ENCODE measurements at regions not wholly inside any gene's neighbourhood (a gene's known extent, or its start where the extent isn't known, plus 50 kb on each side); places are given as distances from the start of the nearest gene placed in this dataset.

- Histone ChIP-seq H3K36me3 (ENCODE audit: low read length) (no peaks in the 10 kb centered on the region), H3K4me3 (ENCODE audit: insufficient read depth, low read length, poor library complexity, severe bottlenecking) (no peak overlapping the region), H3K79me2 (ENCODE audit: insufficient read depth, low read length) (no peaks in the 10 kb centered on the region)
Measured at GRCh38 chr10:85464336-85464735, 902.3 kb downstream of the GRID1 start.

DNA sequence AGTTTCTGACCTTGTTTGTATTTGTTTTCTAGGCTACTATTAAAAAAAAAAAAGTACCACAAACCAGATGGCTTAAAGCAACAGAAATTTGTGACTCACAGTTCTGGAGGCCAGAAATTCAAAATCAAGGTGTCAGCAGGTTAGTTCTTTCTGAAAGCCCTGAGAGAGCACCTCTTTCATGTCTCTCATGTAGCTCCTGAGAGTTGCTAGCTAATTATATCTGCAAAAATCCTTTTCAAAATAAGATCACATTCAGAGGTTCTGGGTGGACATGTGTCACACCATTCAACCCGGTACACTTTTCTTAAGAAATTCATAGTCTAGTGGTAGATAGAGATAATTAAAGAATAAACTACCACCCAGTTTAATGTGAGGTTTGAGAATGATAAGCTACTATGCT lies 888.6 kb downstream of the GRID1 start:
- no peaks in the 10 kb centered on the region for H3K9me3 ChIP-seq (ENCODE audit: insufficient read depth, low read length)
- no peaks in the 10 kb centered on the region for H3K9me2 ChIP-seq (replicated peaks; ENCODE audit: insufficient read depth, low read length)
- H3K27ac ChIP-seq (ENCODE audit: low read depth, low read length), result no peak overlapping the region
- TF ChIP-seq CTCF (IDR thresholded peaks at IDR 0.05; ENCODE audit: insufficient read depth, low read length, poor library complexity, severe bottlenecking) (no peak), EZH2phosphoT487 (conservative IDR thresholded peaks at IDR 0.05; ENCODE audit: low read length) (no peak)
- no peaks in the 10 kb centered on the region for H3K27me3 ChIP-seq (ENCODE audit: low read length)
- H3K79me2 ChIP-seq (ENCODE audit: insufficient read depth, low read length), result no peaks in the 10 kb centered on the region
- no peaks in the 10 kb centered on the region for H3K36me3 ChIP-seq (ENCODE audit: low read length)
- no peaks in the 10 kb centered on the region for H4K20me1 ChIP-seq (ENCODE audit: low read depth, low read length)
- H3K4me3 ChIP-seq (ENCODE audit: insufficient read depth, low read length, poor library complexity, severe bottlenecking), result no peak overlapping the region
- no peaks in the 10 kb centered on the region for H3F3A ChIP-seq (ENCODE audit: insufficient read depth)
- H3K4me2 ChIP-seq (ENCODE audit: low read depth, low read length, poor library complexity, severe bottlenecking), result no peak overlapping the region
- H2AFZ ChIP-seq (ENCODE audit: low read depth, low read length, severe bottlenecking), result no peak overlapping the region
- no peak overlapping the region for H3K9ac ChIP-seq (ENCODE audit: low read length)

More at GRCh38 chr10:85464336-85464735, 902.3 kb downstream of the GRID1 start:
- no peaks in the 10 kb centered on the region for H3K9me3 ChIP-seq (ENCODE audit: insufficient read depth, low read length)
- TF ChIP-seq EZH2phosphoT487 (conservative IDR thresholded peaks at IDR 0.05; ENCODE audit: low read length), result no peak
- no peak for TF ChIP-seq CTCF (IDR thresholded peaks at IDR 0.05; ENCODE audit: insufficient read depth, low read length, poor library complexity, severe bottlenecking)
- H3K27ac ChIP-seq (ENCODE audit: low read depth, low read length), result no peak overlapping the region
- no peaks in the 10 kb centered on the region for H3K9me2 ChIP-seq (replicated peaks; ENCODE audit: insufficient read depth, low read length)
- no peaks in the 10 kb centered on the region for H3K27me3 ChIP-seq (ENCODE audit: low read length)
- H4K20me1 ChIP-seq (ENCODE audit: low read depth, low read length), result no peaks in the 10 kb centered on the region
- no peak overlapping the region for H3K4me2 ChIP-seq (ENCODE audit: low read depth, low read length, poor library complexity, severe bottlenecking)
- no peaks in the 10 kb centered on the region for H3F3A ChIP-seq (ENCODE audit: insufficient read depth)
- no peak overlapping the region for H2AFZ ChIP-seq (ENCODE audit: low read depth, low read length, severe bottlenecking)
- no peak overlapping the region for H3K9ac ChIP-seq (ENCODE audit: low read length)

DNA sequence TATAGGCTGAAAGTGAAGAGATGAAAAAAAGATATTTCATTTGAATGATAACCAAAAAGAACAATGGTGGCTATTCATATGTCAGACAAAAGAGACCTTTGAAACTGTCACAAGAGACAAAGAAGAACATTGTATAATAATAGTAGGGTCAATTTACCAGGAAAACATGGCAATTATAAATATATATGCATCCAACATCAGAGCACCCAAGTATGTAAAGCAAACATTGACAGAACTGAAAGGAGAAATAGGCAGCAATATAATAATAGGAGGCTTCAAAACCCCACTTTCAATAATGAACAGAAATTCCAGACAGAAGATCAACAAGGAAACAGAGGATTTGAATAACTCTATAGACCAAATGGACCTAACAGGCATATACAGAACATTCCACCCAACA lies 876.2 kb downstream of the GRID1 start:
- H3K9ac ChIP-seq (ENCODE audit: low read length), result no peak overlapping the region
- no peak overlapping the region for H2AFZ ChIP-seq (ENCODE audit: low read depth, low read length, severe bottlenecking)
- H3K9me3 ChIP-seq (ENCODE audit: insufficient read depth, low read length), result no peaks in the 10 kb centered on the region
- H3K79me2 ChIP-seq (ENCODE audit: insufficient read depth, low read length), result no peaks in the 10 kb centered on the region
- H3K36me3 ChIP-seq (ENCODE audit: low read length), result no peaks in the 10 kb centered on the region
- H3K4me2 ChIP-seq (ENCODE audit: low read depth, low read length, poor library complexity, severe bottlenecking), result no peak overlapping the region
- no peaks in the 10 kb centered on the region for H3F3A ChIP-seq (ENCODE audit: insufficient read depth)
- no peak overlapping the region for H3K27ac ChIP-seq (ENCODE audit: low read depth, low read length)
- no peaks in the 10 kb centered on the region for H4K20me1 ChIP-seq (ENCODE audit: low read depth, low read length)
- no peaks in the 10 kb centered on the region for H3K27me3 ChIP-seq (ENCODE audit: low read length)
- TF ChIP-seq CTCF (IDR thresholded peaks at IDR 0.05; ENCODE audit: insufficient read depth, low read length, poor library complexity, severe bottlenecking), result no peak
- TF ChIP-seq EZH2phosphoT487 (conservative IDR thresholded peaks at IDR 0.05; ENCODE audit: low read length), result no peak
- H3K9me2 ChIP-seq (replicated peaks; ENCODE audit: insufficient read depth, low read length), result no peaks in the 10 kb centered on the region
- H3K4me3 ChIP-seq (ENCODE audit: insufficient read depth, low read length, poor library complexity, severe bottlenecking), result no peak overlapping the region
